Gastroesophageal sphincter (tissue), 3 donors: ENCODE measurements at regions not wholly inside any gene's neighbourhood (a gene's known extent, or its start where the extent isn't known, plus 50 kb on each side); places are given as distances from the start of the nearest gene placed in this dataset.

Source experiments
- CTCF ChIP-seq, 4 experiments: fragments of 200-600 bp in 2 of 4; fragments of 450-650 bp in 2 of 4; sonication (generic) in 1 of 4; IDR thresholded peaks; one replicate each; pipeline ENCODE4 v1.5.1; 2017 to 2019; ENCODE audit warnings: antibody characterized with exemption in 4 of 4, mild to moderate bottlenecking in 2 of 4, moderate library complexity in 2 of 4
- POLR2AphosphoS5 ChIP-seq: sonication (generic); formaldehyde crosslinking; IDR thresholded peaks from one replicate; pipeline ENCODE4 v1.6.1; 2017; ENCODE audit warnings: antibody characterized with exemption

- TF ChIP-seq CTCF (IDR thresholded peaks at IDR 0.05) = no peak
- no peak for TF ChIP-seq POLR2AphosphoS5
Observed at GRCh38 chr10:123564631-123565030, 101.5 kb upstream of the GPR26 start.
